ENCODE measurements at regions not wholly inside any gene's neighbourhood (a gene's known extent, or its start where the extent isn't known, plus 50 kb on each side); places are given as distances from the start of the nearest gene placed in this dataset.

DNA sequence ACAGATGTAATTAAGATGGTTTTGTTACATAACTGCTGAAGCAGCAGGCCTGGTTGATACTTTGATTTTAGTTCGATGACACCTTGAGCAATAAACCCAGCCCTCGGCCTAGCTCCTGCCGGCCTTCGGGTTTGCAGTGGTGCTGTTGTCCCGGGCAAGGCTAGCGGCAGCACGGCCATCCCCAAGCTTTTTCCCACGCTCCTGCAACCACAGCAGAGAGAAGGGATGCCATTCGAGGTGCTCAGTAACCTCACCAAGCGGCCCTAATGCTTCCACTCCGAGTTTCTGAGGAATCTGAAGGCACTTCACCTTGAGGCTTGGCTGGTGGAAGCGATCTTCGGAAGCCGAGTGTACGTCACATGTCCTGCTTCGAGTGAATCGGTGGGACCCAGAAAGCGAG is 182.1 kb downstream of the NAF1 start:
- TF ChIP-seq, protein P1, sequence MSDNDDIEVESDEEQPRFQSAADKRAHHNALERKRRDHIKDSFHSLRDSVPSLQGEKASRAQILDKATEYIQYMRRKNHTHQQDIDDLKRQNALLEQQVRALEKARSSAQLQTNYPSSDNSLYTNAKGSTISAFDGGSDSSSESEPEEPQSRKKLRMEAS (IDR thresholded peaks at IDR 0.05; ENCODE audit: low read depth, low read length) = no peak
- TF ChIP-seq MYC (IDR thresholded peaks at IDR 0.05; ENCODE audit: low read depth, low read length) (no peak), CTCF (IDR thresholded peaks at IDR 0.05; ENCODE audit: low read depth, low read length) (no peak), POLR2A (IDR thresholded peaks at IDR 0.05; ENCODE audit: extremely low read depth, insufficient read length) (no peak)
- no peak overlapping the region for H3K4me3 ChIP-seq (ENCODE audit: low read depth, low read length)

DNA sequence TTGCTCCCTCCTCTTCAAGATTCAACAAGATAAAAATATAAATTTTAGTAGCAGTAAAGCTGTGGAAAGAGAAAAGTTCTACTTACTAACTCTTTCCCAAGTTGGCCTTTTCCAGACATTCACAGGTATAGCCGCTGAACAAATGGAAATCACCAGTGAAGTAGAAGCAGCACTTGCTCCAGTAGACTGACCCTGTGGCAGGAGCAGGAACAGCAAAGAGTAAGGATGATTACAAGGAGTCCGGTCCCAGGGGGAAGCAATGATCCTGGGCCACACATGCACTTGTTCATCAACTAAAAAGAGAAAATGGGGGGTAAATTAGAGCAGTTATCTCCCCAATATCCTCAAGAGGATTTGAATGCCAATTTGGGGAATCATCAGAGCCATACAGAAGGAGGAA is 184.9 kb downstream of the NAF1 start:
- no peak for DNase-seq (ENCODE audit: low read depth)
- H3K4me3 ChIP-seq (ENCODE audit: low read depth, low read length) = no peak overlapping the region
- TF ChIP-seq, protein P1 (IDR thresholded peaks at IDR 0.05; ENCODE audit: low read depth, low read length) = no peak
- TF ChIP-seq CTCF (IDR thresholded peaks at IDR 0.05; ENCODE audit: low read depth, low read length) (no peak), POLR2A (IDR thresholded peaks at IDR 0.05; ENCODE audit: extremely low read depth, insufficient read length) (no peak), MYC (IDR thresholded peaks at IDR 0.05; ENCODE audit: low read depth, low read length) (no peak)

More for the DNA sequence above, 182.1 kb downstream of the NAF1 start:
- no peak for DNase-seq (ENCODE audit: low read depth)

GRCh38 chr4:162978398-162978797 is 188.3 kb downstream of the NAF1 start:
- TF ChIP-seq POLR2A (IDR thresholded peaks at IDR 0.05; ENCODE audit: extremely low read depth, insufficient read length) (no peak), CTCF (IDR thresholded peaks at IDR 0.05; ENCODE audit: low read depth, low read length) (no peak), MYC (IDR thresholded peaks at IDR 0.05; ENCODE audit: low read depth, low read length) (no peak)
- TF ChIP-seq, protein P1 (IDR thresholded peaks at IDR 0.05; ENCODE audit: low read depth, low read length) = no peak
- no peak for DNase-seq (ENCODE audit: low read depth)
- H3K4me3 ChIP-seq (ENCODE audit: low read depth, low read length) = no peak overlapping the region

GRCh38 chr4:162977788-162978187 is 188.9 kb downstream of the NAF1 start:
- no peak for DNase-seq (ENCODE audit: low read depth)
- TF ChIP-seq CTCF (IDR thresholded peaks at IDR 0.05; ENCODE audit: low read depth, low read length) (no peak), MYC (IDR thresholded peaks at IDR 0.05; ENCODE audit: low read depth, low read length) (no peak), POLR2A (IDR thresholded peaks at IDR 0.05; ENCODE audit: extremely low read depth, insufficient read length) (no peak)
- TF ChIP-seq, protein P1 (IDR thresholded peaks at IDR 0.05; ENCODE audit: low read depth, low read length) = no peak
- no peak overlapping the region for H3K4me3 ChIP-seq (ENCODE audit: low read depth, low read length)

- TF ChIP-seq MYC (IDR thresholded peaks at IDR 0.05; ENCODE audit: low read depth, low read length) (no peak), POLR2A (IDR thresholded peaks at IDR 0.05; ENCODE audit: extremely low read depth, insufficient read length) (no peak), CTCF (IDR thresholded peaks at IDR 0.05; ENCODE audit: low read depth, low read length) (no peak)
- TF ChIP-seq, protein P1 (IDR thresholded peaks at IDR 0.05; ENCODE audit: low read depth, low read length) = no peak
- no peak for DNase-seq (ENCODE audit: low read depth)
- no peak overlapping the region for H3K4me3 ChIP-seq (ENCODE audit: low read depth, low read length)
Observed at GRCh38 chr4:162972661-162973330, 193.9 kb downstream of the NAF1 start.

All from NB4 (cell line).